HuH-7 (cell line): ENCODE measurements at regions not wholly inside any gene's neighbourhood (a gene's known extent, or its start where the extent isn't known, plus 50 kb on each side); places are given as distances from the start of the nearest gene placed in this dataset.

Experiments used
- DNase-seq: peaks from one replicate; pipeline ENCODE4 v3.0.0; 2011; ENCODE audit warnings: low spot score

- no peak for DNase-seq
These were observed 134.6 kb upstream of the SYNDIG1 start for GRCh38 chr20:24334830-24335229.

- no peak for DNase-seq
These were observed 136.5 kb upstream of the SYNDIG1 start for GRCh38 chr20:24332956-24333355.

- no peak for DNase-seq
These were observed 137.5 kb upstream of the SYNDIG1 start for GRCh38 chr20:24331939-24332338.

GRCh38 chr20:24328901-24329300, 140.5 kb upstream of the SYNDIG1 start:
- no peak for DNase-seq

GRCh38 chr20:24321973-24322372, 147.5 kb upstream of the SYNDIG1 start:
- no peak for DNase-seq

GRCh38 chr20:24318569-24319352, 150.7 kb upstream of the SYNDIG1 start:
- no peak for DNase-seq

- DNase-seq: no peak
These were observed 152.2 kb upstream of the SYNDIG1 start for GRCh38 chr20:24317224-24317623.

- DNase-seq: no peak
These were observed 152.7 kb upstream of the SYNDIG1 start for GRCh38 chr20:24316731-24317130.

GRCh38 chr20:24314053-24314452, 155.4 kb upstream of the SYNDIG1 start:
- DNase-seq: no peak

- DNase-seq: no peak
These were observed 159.8 kb upstream of the SYNDIG1 start for GRCh38 chr20:24309596-24309995.

GRCh38 chr20:24305371-24305770, 164.1 kb upstream of the SYNDIG1 start:
- no peak for DNase-seq

GRCh38 chr20:24304291-24304690, 165.1 kb upstream of the SYNDIG1 start:
- no peak for DNase-seq

- DNase-seq: no peak
These were observed 165.8 kb upstream of the SYNDIG1 start for GRCh38 chr20:24303393-24304170.

- DNase-seq: no peak
These were observed 171.4 kb upstream of the SYNDIG1 start for GRCh38 chr20:24297993-24298392.

- no peak for DNase-seq
These were observed 172.8 kb upstream of the SYNDIG1 start for GRCh38 chr20:24296477-24297261.

GRCh38 chr20:24291014-24291413, 178.4 kb upstream of the SYNDIG1 start:
- no peak for DNase-seq

GRCh38 chr20:24289737-24290481, 179.5 kb upstream of the SYNDIG1 start:
- DNase-seq: no peak

GRCh38 chr20:24283186-24283585, 186.2 kb upstream of the SYNDIG1 start:
- DNase-seq: no peak

- DNase-seq: no peak
These were observed 192.2 kb upstream of the SYNDIG1 start for GRCh38 chr20:24277196-24277595.

- DNase-seq: no peak
These were observed 193.3 kb upstream of the SYNDIG1 start for GRCh38 chr20:24275946-24276705.

- DNase-seq: no peak
These were observed 196.2 kb upstream of the SYNDIG1 start for GRCh38 chr20:24273251-24273650.
